Lower lobe of right lung (tissue), 2 donors: ENCODE measurements at regions not wholly inside any gene's neighbourhood (a gene's known extent, or its start where the extent isn't known, plus 50 kb on each side); places are given as distances from the start of the nearest gene placed in this dataset.

ENCODE experiments used
- ATAC-seq, 2 donors: fragments of 200-7000 bp; cut with Tn5 transposase; one replicate each; pipeline ENCODE4 v1.9.1; 2020 to 2022; ENCODE audit warnings: mild to moderate bottlenecking in 2 of 2, moderate library complexity in 2 of 2
- DNase-seq: peaks from one replicate; pipeline ENCODE4 v3.0.0-alpha.2; 2020
- H3K27ac ChIP-seq: fragments of 200-600 bp; one replicate; pipeline ENCODE4 v1.8.0; 2022
- H3K27me3 ChIP-seq: fragments of 200-600 bp; one replicate; pipeline ENCODE4 v1.8.0; 2022; ENCODE audit warnings: low read depth
- H3K36me3 ChIP-seq: fragments of 200-600 bp; one replicate; pipeline ENCODE4 v1.8.0; 2022; ENCODE audit warnings: mild to moderate bottlenecking
- H3K4me1 ChIP-seq: fragments of 200-600 bp; one replicate; pipeline ENCODE4 v1.8.0; 2022
- H3K4me3 ChIP-seq: fragments of 200-600 bp; one replicate; pipeline ENCODE4 v1.8.0; 2022; ENCODE audit warnings: mild to moderate bottlenecking
- H3K9me3 ChIP-seq: fragments of 200-600 bp; one replicate; pipeline ENCODE4 v1.8.0; 2022
- intact Hi-C: fragments of 100-400 bp; cut with DNase I; formaldehyde crosslinking; loops from one replicate; pipeline ENCODE4 v1.11.0; 2022
- TF ChIP-seq, protein P1 (sequence below): fragments of 200-600 bp; IDR thresholded peaks from one replicate; pipeline ENCODE4 v1.8.0; 2022; ENCODE audit warnings: antibody characterized with exemption, mild to moderate bottlenecking
- donor health status: DM: no; HTN: yes; CAD: no; lungs with severe emphysema.

DNA sequence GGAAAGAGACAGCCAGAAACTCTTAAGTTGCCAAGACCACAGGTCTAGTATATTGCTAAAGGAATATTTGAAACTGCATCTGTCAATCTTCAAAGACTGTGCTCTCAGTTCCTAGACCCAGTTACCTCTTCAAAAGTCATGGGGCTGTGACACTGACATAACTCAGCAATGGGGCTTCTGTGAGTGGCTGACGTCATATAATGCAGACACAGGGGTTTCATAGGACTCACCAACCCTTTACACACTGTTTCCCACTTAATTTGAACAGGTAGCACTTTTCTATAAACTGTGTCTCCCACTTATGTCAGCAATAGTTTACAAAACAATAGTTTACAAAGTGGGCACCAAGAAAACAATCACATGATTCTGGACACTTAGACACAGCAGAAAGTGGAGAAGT is 158.4 kb downstream of the GALC start:
- intact Hi-C loops = no loop called here
- DNase-seq (no peak), ATAC-seq (no peak)
- TF ChIP-seq, protein P1, sequence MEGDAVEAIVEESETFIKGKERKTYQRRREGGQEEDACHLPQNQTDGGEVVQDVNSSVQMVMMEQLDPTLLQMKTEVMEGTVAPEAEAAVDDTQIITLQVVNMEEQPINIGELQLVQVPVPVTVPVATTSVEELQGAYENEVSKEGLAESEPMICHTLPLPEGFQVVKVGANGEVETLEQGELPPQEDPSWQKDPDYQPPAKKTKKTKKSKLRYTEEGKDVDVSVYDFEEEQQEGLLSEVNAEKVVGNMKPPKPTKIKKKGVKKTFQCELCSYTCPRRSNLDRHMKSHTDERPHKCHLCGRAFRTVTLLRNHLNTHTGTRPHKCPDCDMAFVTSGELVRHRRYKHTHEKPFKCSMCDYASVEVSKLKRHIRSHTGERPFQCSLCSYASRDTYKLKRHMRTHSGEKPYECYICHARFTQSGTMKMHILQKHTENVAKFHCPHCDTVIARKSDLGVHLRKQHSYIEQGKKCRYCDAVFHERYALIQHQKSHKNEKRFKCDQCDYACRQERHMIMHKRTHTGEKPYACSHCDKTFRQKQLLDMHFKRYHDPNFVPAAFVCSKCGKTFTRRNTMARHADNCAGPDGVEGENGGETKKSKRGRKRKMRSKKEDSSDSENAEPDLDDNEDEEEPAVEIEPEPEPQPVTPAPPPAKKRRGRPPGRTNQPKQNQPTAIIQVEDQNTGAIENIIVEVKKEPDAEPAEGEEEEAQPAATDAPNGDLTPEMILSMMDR = no peak
- Histone ChIP-seq H3K36me3 (no peaks in the 10 kb centered on the region), H3K4me1 (no peaks in the 10 kb centered on the region), H3K27me3 (no peaks in the 10 kb centered on the region), H3K9me3 (no peaks in the 10 kb centered on the region), H3K27ac (no peak overlapping the region), H3K4me3 (no peak overlapping the region)

DNA sequence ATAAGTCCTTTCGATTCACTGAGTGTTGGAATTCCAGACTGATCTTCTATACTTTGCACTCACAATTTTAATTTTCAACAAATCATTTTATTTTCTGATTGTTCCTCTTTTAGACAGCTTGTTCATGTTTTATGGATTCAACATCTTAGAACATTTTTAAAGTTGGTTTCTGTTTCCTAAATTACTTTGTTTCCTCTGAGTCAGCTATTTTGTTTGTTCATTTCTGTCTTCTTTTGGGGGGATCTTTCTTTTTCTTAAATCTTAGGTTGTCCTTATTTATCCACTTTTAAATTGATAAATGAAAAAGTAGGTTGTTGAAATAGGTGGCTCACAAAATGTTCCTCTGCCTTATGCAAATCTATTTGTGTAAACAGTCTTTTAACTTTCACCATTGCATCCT is 160.0 kb downstream of the GALC start:
- DNase-seq = no peak
- Histone ChIP-seq H3K36me3 (no peaks in the 10 kb centered on the region), H3K27me3 (no peaks in the 10 kb centered on the region), H3K4me1 (no peaks in the 10 kb centered on the region), H3K9me3 (no peaks in the 10 kb centered on the region), H3K27ac (no peak overlapping the region), H3K4me3 (no peak overlapping the region)
- intact Hi-C loops = no loop called here
- TF ChIP-seq, protein P1 = no peak
- no peak for ATAC-seq

- TF ChIP-seq, protein P1 = no peak
- no peaks in the 10 kb centered on the region for H3K27me3 ChIP-seq
- DNase-seq (no peak), ATAC-seq (no peak)
- no peak overlapping the region for H3K4me3 ChIP-seq
- intact Hi-C loops = no loop called here
- no peaks in the 10 kb centered on the region for H3K9me3 ChIP-seq
- no peaks in the 10 kb centered on the region for H3K36me3 ChIP-seq
- no peaks in the 10 kb centered on the region for H3K4me1 ChIP-seq
- H3K27ac ChIP-seq = no peak overlapping the region
These were observed 162.4 kb downstream of the GALC start for GRCh38 chr14:87830443-87831096.

DNA sequence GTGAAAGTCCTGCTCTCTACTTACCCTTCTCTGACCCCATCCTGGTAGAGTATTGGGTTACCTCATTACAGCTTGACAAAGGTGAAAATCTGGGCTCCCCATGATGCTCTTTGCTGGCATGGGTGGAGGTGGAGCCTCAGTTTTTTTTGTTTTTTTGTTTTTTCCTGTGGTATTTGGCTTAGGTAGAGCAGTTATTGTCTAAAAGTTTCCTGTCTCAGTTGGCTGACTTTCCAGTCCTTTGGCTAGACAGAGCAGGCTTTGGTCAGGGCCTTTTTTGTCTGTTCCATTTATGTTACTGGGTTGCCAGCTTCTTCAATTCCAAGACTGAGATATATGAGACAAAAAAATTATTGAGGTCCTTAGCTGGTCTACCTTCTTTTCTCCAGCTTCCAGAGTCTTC is 163.4 kb downstream of the GALC start:
- intact Hi-C loops = no loop called here
- Histone ChIP-seq H3K9me3 (no peaks in the 10 kb centered on the region), H3K27ac (no peak overlapping the region), H3K27me3 (no peaks in the 10 kb centered on the region), H3K36me3 (no peaks in the 10 kb centered on the region), H3K4me1 (no peaks in the 10 kb centered on the region), H3K4me3 (no peak overlapping the region)
- DNase-seq (no peak), ATAC-seq (no peak)
- TF ChIP-seq, protein P1 = no peak

DNA sequence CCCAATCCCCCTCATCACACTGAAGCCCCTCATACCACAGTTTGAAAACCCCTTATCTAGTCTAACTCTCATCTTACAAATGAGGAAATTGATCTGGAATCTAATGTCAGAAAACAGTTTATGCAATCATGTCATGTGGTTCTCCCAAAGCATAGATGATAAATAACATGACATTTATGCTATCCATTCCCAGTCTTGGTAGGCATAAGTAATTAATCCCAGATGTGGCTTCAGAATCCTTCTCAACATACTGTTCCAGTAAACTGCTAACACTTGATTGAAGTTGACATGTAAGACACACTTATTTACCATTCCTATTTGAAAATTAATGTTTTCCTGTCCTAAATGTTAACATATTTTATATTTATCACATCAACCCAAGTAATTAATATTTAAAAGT is 168.7 kb downstream of the GALC start:
- Histone ChIP-seq H3K36me3 (no peaks in the 10 kb centered on the region), H3K4me1 (no peaks in the 10 kb centered on the region), H3K27me3 (no peaks in the 10 kb centered on the region), H3K4me3 (no peak overlapping the region), H3K27ac (no peak overlapping the region), H3K9me3 (no peaks in the 10 kb centered on the region)
- intact Hi-C loops = no loop called here
- DNase-seq (no peak), ATAC-seq (no peak)
- TF ChIP-seq, protein P1 = no peak

- no peaks in the 10 kb centered on the region for H3K4me1 ChIP-seq
- intact Hi-C loops = no loop called here
- DNase-seq = no peak
- H3K9me3 ChIP-seq = no peaks in the 10 kb centered on the region
- H3K4me3 ChIP-seq = no peak overlapping the region
- H3K36me3 ChIP-seq = no peaks in the 10 kb centered on the region
- ATAC-seq = no peak
- no peak overlapping the region for H3K27ac ChIP-seq
- H3K27me3 ChIP-seq = no peaks in the 10 kb centered on the region
- TF ChIP-seq, protein P1 = no peak
These were observed 176.6 kb downstream of the GALC start for GRCh38 chr14:87816416-87816815.
